ENCODE measurements at regions not wholly inside any gene's neighbourhood (a gene's known extent, or its start where the extent isn't known, plus 50 kb on each side); places are given as distances from the start of the nearest gene placed in this dataset.

DNA sequence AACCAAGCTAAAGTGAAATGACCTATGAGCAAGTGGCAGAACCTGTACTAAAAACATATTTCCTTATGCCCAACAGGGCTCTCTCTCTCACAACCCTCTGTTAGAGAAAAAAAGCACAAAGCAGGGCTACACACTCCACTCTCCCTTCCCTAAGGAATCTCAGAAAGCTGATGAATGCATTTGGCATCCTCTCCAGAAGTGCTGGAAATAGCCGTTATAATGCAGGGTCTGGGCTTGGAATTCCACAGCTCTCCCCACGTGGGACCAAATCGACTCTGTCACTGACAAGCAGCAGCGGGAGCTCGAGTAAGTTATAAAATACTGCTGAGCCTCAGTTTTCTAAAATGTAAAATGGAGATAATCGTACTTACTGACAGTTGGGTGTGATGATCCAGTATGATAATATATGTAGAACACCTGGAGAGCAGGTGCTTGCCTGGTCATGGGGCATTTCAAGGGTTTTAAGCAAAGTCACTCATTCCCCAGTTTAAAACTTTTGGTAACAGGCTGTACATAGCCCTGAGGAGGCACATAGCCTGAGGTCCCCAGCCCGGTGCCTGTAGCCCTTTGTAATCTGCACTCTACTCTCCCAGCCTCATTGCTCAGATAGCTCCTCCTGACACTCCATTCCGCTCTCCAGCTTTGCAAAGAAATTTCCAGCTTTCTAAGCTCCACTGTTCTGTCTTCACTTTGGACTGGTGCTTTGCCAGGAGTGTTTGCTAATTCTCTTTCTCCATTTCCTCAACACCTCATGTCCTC lies 175.6 kb upstream of the DAB1 start:
- peak; percentile 64 for DNase-seq
- no peak overlapping the region for H3K4me3 ChIP-seq (ENCODE audit: low read length)
- H3K4me1 ChIP-seq (ENCODE audit: control insufficient read depth, insufficient read depth, low read length), result peaks cover 21% of the 10 kb centered on the region

DNA sequence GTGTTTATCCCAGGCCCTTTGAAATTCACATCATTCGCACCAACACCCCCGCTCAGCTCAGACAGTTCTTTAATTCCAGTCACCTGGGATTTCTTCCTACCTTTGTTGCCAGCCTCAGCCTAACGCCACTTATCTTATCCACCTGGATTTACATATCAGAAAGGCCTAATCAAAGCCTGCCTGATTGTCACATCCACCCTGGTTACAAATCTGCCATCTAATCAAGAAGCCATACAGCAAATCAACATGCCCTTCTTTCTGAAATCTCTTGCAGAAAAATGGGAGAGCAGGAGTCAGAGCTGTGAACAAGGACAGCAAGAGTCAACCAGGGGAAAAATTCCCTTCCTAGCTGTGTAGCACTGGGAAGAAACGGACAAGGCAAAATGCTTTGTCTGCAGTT lies 173.2 kb upstream of the DAB1 start:
- H3K4me1 ChIP-seq (ENCODE audit: control insufficient read depth, insufficient read depth, low read length), result peaks cover 15% of the 10 kb centered on the region
- Mint-ChIP-seq H3K27ac (peak overlapping the region; percentile 3), H3K4me1 (peaks cover 57% of the 10 kb centered on the region), H3K27me3 (ENCODE audit: insufficient read depth) (peaks cover 33% of the 10 kb centered on the region), H3K9me3 (no peaks in the 10 kb centered on the region), H3K36me3 (ENCODE audit: low read depth) (no peaks in the 10 kb centered on the region), H3K4me3 (no peak overlapping the region)
- H3K36me3 ChIP-seq (ENCODE audit: control insufficient read depth, insufficient read depth, low read length), result no peaks in the 10 kb centered on the region
- H3K9me3 ChIP-seq (ENCODE audit: control insufficient read depth, low read length), result no peaks in the 10 kb centered on the region
- peaks cover 12% of the 10 kb centered on the region for H3K27me3 ChIP-seq (ENCODE audit: control insufficient read depth, insufficient read depth, low read length, poor library complexity, severe bottlenecking)
- H3K27ac ChIP-seq (ENCODE audit: low read depth, low read length), result no peak overlapping the region
- no peak overlapping the region for H3K9ac ChIP-seq (ENCODE audit: extremely low read depth, low read length, poor library complexity, severe bottlenecking)
- TF ChIP-seq, protein P1, sequence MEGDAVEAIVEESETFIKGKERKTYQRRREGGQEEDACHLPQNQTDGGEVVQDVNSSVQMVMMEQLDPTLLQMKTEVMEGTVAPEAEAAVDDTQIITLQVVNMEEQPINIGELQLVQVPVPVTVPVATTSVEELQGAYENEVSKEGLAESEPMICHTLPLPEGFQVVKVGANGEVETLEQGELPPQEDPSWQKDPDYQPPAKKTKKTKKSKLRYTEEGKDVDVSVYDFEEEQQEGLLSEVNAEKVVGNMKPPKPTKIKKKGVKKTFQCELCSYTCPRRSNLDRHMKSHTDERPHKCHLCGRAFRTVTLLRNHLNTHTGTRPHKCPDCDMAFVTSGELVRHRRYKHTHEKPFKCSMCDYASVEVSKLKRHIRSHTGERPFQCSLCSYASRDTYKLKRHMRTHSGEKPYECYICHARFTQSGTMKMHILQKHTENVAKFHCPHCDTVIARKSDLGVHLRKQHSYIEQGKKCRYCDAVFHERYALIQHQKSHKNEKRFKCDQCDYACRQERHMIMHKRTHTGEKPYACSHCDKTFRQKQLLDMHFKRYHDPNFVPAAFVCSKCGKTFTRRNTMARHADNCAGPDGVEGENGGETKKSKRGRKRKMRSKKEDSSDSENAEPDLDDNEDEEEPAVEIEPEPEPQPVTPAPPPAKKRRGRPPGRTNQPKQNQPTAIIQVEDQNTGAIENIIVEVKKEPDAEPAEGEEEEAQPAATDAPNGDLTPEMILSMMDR (conservative IDR thresholded peaks at IDR 0.05), result no peak
- H3K4me3 ChIP-seq (ENCODE audit: low read length), result peak overlapping the region; percentile 2
- DNase-seq, result peak; percentile 74
- 15 to 67% methylated on average over 3 to 4 of the region's 4 CpGs for WGBS, 2 experiments (ENCODE audit: insufficient coverage in 1 of 2, insufficient read length in 1 of 2)

More for the DNA sequence above, 175.6 kb upstream of the DAB1 start:
- Mint-ChIP-seq H3K36me3 (ENCODE audit: low read depth) (no peaks in the 10 kb centered on the region), H3K9me3 (no peaks in the 10 kb centered on the region), H3K27me3 (ENCODE audit: insufficient read depth) (peaks cover 29% of the 10 kb centered on the region), H3K4me3 (no peak overlapping the region), H3K27ac (no peak overlapping the region), H3K4me1 (peaks cover 57% of the 10 kb centered on the region)
- H3K36me3 ChIP-seq (ENCODE audit: control insufficient read depth, insufficient read depth, low read length), result no peaks in the 10 kb centered on the region
- H3K9ac ChIP-seq (ENCODE audit: extremely low read depth, low read length, poor library complexity, severe bottlenecking), result no peak overlapping the region
- H3K27ac ChIP-seq (ENCODE audit: low read depth, low read length), result no peak overlapping the region
- 49 to 61% methylated on average over 6 to 8 of the region's 8 CpGs for WGBS, 2 experiments (ENCODE audit: insufficient coverage in 1 of 2, insufficient read length in 1 of 2)
- no peaks in the 10 kb centered on the region for H3K9me3 ChIP-seq (ENCODE audit: control insufficient read depth, low read length)
- peaks cover 7% of the 10 kb centered on the region for H3K27me3 ChIP-seq (ENCODE audit: control insufficient read depth, insufficient read depth, low read length, poor library complexity, severe bottlenecking)
- TF ChIP-seq, protein P1 (conservative IDR thresholded peaks at IDR 0.05), result no peak

- H3K4me3 ChIP-seq (ENCODE audit: low read length), result no peak overlapping the region
- WGBS, 2 experiments (ENCODE audit: insufficient coverage in 1 of 2, insufficient read length in 1 of 2), result 94 to 98% methylated on average over 4 of the region's 4 CpGs
- H3K36me3 ChIP-seq (ENCODE audit: control insufficient read depth, insufficient read depth, low read length), result no peaks in the 10 kb centered on the region
- Mint-ChIP-seq H3K4me1 (peaks cover 40% of the 10 kb centered on the region), H3K9me3 (no peaks in the 10 kb centered on the region), H3K4me3 (no peak overlapping the region), H3K27ac (no peak overlapping the region), H3K27me3 (ENCODE audit: insufficient read depth) (peaks cover 22% of the 10 kb centered on the region), H3K36me3 (ENCODE audit: low read depth) (no peaks in the 10 kb centered on the region)
- no peak for DNase-seq
- H3K4me1 ChIP-seq (ENCODE audit: control insufficient read depth, insufficient read depth, low read length), result peaks cover 15% of the 10 kb centered on the region
- H3K9ac ChIP-seq (ENCODE audit: extremely low read depth, low read length, poor library complexity, severe bottlenecking), result no peak overlapping the region
- TF ChIP-seq, protein P1 (conservative IDR thresholded peaks at IDR 0.05), result no peak
- H3K27me3 ChIP-seq (ENCODE audit: control insufficient read depth, insufficient read depth, low read length, poor library complexity, severe bottlenecking), result peaks cover 7% of the 10 kb centered on the region
- no peaks in the 10 kb centered on the region for H3K9me3 ChIP-seq (ENCODE audit: control insufficient read depth, low read length)
- no peak overlapping the region for H3K27ac ChIP-seq (ENCODE audit: low read depth, low read length)
Measured at GRCh38 chr1:57594002-57594401, 170.1 kb upstream of the DAB1 start.
